H9 (cell line): ENCODE measurements at regions not wholly inside any gene's neighbourhood (a gene's known extent, or its start where the extent isn't known, plus 50 kb on each side); places are given as distances from the start of the nearest gene placed in this dataset.

Source experiments
- DNase-seq: peaks from one replicate; pipeline ENCODE4 v3.0.0-alpha.2; 2017
- H2AFZ ChIP-seq: one replicate; pipeline ENCODE4 v1.6.1; 2013; ENCODE audit warnings: mild to moderate bottlenecking, low read length, control low read depth, moderate library complexity
- H2AK5ac ChIP-seq: 2 replicates; pipeline ENCODE4 v1.6.1; 2013; ENCODE audit warnings: low read length, control low read depth, mixed read lengths; ENCODE audit not compliant: insufficient read length
- H2BK120ac ChIP-seq: one replicate; pipeline ENCODE4 v1.6.1; 2013; ENCODE audit warnings: low read depth, mild to moderate bottlenecking, low read length, control low read depth, inconsistent platforms; ENCODE audit not compliant: poor library complexity, severe bottlenecking
- H2BK12ac ChIP-seq: 2 replicates; pipeline ENCODE4 v1.6.1; 2013; ENCODE audit warnings: low read length, control low read depth, mixed read lengths, low read depth; ENCODE audit not compliant: insufficient read length
- H2BK15ac ChIP-seq: 2 replicates; pipeline ENCODE4 v1.6.1; 2013; ENCODE audit warnings: low read depth, low read length, control low read depth
- H2BK20ac ChIP-seq: one replicate; pipeline ENCODE4 v1.6.1; 2013; ENCODE audit warnings: low read depth, mild to moderate bottlenecking, low read length, control low read depth, inconsistent platforms; ENCODE audit not compliant: poor library complexity, severe bottlenecking
- H2BK5ac ChIP-seq: 2 replicates; pipeline ENCODE4 v1.6.1; 2013; ENCODE audit warnings: low read length, control low read depth, mixed read lengths; ENCODE audit not compliant: insufficient read length
- H3K14ac ChIP-seq: 2 replicates; pipeline ENCODE4 v1.6.1; 2013; ENCODE audit warnings: low read length, control low read depth; ENCODE audit not compliant: insufficient read depth
- H3K18ac ChIP-seq: 2 replicates; pipeline ENCODE4 v1.6.1; 2013; ENCODE audit warnings: low read depth, mild to moderate bottlenecking, mixed read lengths, low read length, control low read depth; ENCODE audit not compliant: insufficient read length
- H3K23ac ChIP-seq: 2 replicates; pipeline ENCODE4 v1.6.1; 2013; ENCODE audit warnings: low read length, control low read depth, mixed read lengths, low read depth; ENCODE audit not compliant: insufficient read length
- H3K23me2 ChIP-seq: 2 replicates; pipeline ENCODE4 v1.6.1; 2013; ENCODE audit warnings: low read depth, mild to moderate bottlenecking, mixed read lengths, low read length, control low read depth; ENCODE audit not compliant: insufficient read length, poor library complexity, severe bottlenecking
- H3K27ac ChIP-seq: 2 replicates; pipeline ENCODE4 v1.5.1; 2013; ENCODE audit warnings: low read length, control low read depth, mixed read lengths, low read depth; ENCODE audit not compliant: insufficient read length
- H3K27me3 ChIP-seq: 2 replicates; pipeline ENCODE4 v1.6.1; 2013; ENCODE audit warnings: low read length, control low read depth, inconsistent platforms; ENCODE audit not compliant: insufficient read depth
- H3K4ac ChIP-seq: 2 replicates; pipeline ENCODE4 v1.6.1; 2013; ENCODE audit warnings: low read depth, mild to moderate bottlenecking, control low read depth, inconsistent platforms, low read length, moderate library complexity
- H3K4me1 ChIP-seq: 2 replicates; pipeline ENCODE4 v1.6.1; 2013; ENCODE audit warnings: low read length, control low read depth, inconsistent platforms; ENCODE audit not compliant: insufficient read depth
- H3K4me2 ChIP-seq: 2 replicates; pipeline ENCODE4 v1.6.1; 2013; ENCODE audit warnings: low read length, control low read depth, mixed read lengths; ENCODE audit not compliant: insufficient read length, insufficient read depth
- H3K56ac ChIP-seq: 2 replicates; pipeline ENCODE4 v1.6.1; 2013; ENCODE audit warnings: low read depth, mild to moderate bottlenecking, mixed read lengths, low read length, control low read depth; ENCODE audit not compliant: insufficient read length
- H3K79me1 ChIP-seq: 2 replicates; pipeline ENCODE4 v1.6.1; 2013; ENCODE audit warnings: low read depth, mild to moderate bottlenecking, moderate library complexity, low read length, control low read depth, inconsistent platforms; ENCODE audit not compliant: insufficient read depth, poor library complexity, severe bottlenecking
- H3K79me2 ChIP-seq: 2 replicates; pipeline ENCODE4 v1.6.1; 2013; ENCODE audit warnings: low read length, control low read depth, inconsistent platforms; ENCODE audit not compliant: insufficient read depth
- H3K9ac ChIP-seq: 2 replicates; pipeline ENCODE4 v1.6.1; 2013; ENCODE audit warnings: low read length, control low read depth, mixed read lengths; ENCODE audit not compliant: insufficient read length; ENCODE audit errors: extremely low read depth
- H3K9me3 ChIP-seq: one replicate; pipeline ENCODE4 v1.6.1; 2013; ENCODE audit warnings: low read depth, low read length, inconsistent platforms; ENCODE audit not compliant: control insufficient read depth
- H3T11ph ChIP-seq: one replicate; pipeline ENCODE4 v1.6.1; 2013; ENCODE audit warnings: mild to moderate bottlenecking, low read length, control low read depth, inconsistent platforms
- H4K20me1 ChIP-seq: one replicate; pipeline ENCODE4 v1.6.1; 2013; ENCODE audit not compliant: control insufficient read depth, insufficient read length, insufficient read depth
- H4K5ac ChIP-seq: 2 replicates; pipeline ENCODE4 v1.6.1; 2013; ENCODE audit warnings: low read depth, mild to moderate bottlenecking, mixed read lengths, low read length, control low read depth; ENCODE audit not compliant: insufficient read length
- H4K8ac ChIP-seq: replicated peaks from 2 replicates; pipeline ENCODE4 v1.6.1; 2013; ENCODE audit warnings: low read length, control low read depth, mixed read lengths, low read depth; ENCODE audit not compliant: insufficient read length
- H4K91ac ChIP-seq: 2 replicates; pipeline ENCODE4 v1.6.1; 2013; ENCODE audit warnings: low read depth, mild to moderate bottlenecking, moderate library complexity, mixed read lengths, low read length, control low read depth; ENCODE audit not compliant: insufficient read length
- H3K27ac Mint-ChIP-seq, 3 experiments: 2 replicates in 2 of 3; 3 replicates in 1 of 3; pipeline ENCODE4 v1.8.0; 2020 to 2021; ENCODE audit warnings: mixed read lengths in 3 of 3, mild to moderate bottlenecking in 1 of 3, moderate library complexity in 1 of 3
- H3K27me3 Mint-ChIP-seq: 2 replicates; pipeline ENCODE4 v1.8.0; 2021; ENCODE audit warnings: low read depth, mild to moderate bottlenecking, moderate library complexity, mixed read lengths
- H3K36me3 Mint-ChIP-seq, 3 experiments: 2 replicates in 2 of 3; 3 replicates in 1 of 3; pipeline ENCODE4 v1.8.0; 2020 to 2021; ENCODE audit warnings: low read depth in 3 of 3, mixed read lengths in 3 of 3; ENCODE audit not compliant: insufficient read depth in 1 of 3
- H3K4me1 Mint-ChIP-seq, 2 experiments: 2 replicates each; pipeline ENCODE4 v1.8.0; 2020; ENCODE audit warnings: mixed read lengths in 2 of 2
- H3K4me3 Mint-ChIP-seq, 2 experiments: 2 replicates in 1 of 2; 3 replicates in 1 of 2; pipeline ENCODE4 v1.8.0; 2020 to 2021; ENCODE audit warnings: mild to moderate bottlenecking in 2 of 2, mixed read lengths in 2 of 2, moderate library complexity in 1 of 2
- H3K9me3 Mint-ChIP-seq, 2 experiments: 2 replicates in 1 of 2; 3 replicates in 1 of 2; pipeline ENCODE4 v1.8.0; 2020; ENCODE audit warnings: mild to moderate bottlenecking in 2 of 2, mixed read lengths in 2 of 2, moderate library complexity in 1 of 2
- CTCF ChIP-seq: fragments of 200-600 bp; sonication (generic); conservative IDR thresholded peaks from 3 replicates; pipeline ENCODE4 v1.8.0; 2021; ENCODE audit warnings: antibody characterized with exemption, mild to moderate bottlenecking
- WGBS: extraction: QIAGEN DNeasy Blood & Tissue Kit; methylation state at CpG from one replicate; pipeline ENCODE4 v1.1.7; 2013; ENCODE audit warnings: missing lambda C conversion rate, low lambda C conversion rate, mixed read lengths; ENCODE audit not compliant: insufficient read length; ENCODE audit errors: extremely low coverage; 5-methylcytosine and 5-hydroxymethylcytosine counted together

DNA sequence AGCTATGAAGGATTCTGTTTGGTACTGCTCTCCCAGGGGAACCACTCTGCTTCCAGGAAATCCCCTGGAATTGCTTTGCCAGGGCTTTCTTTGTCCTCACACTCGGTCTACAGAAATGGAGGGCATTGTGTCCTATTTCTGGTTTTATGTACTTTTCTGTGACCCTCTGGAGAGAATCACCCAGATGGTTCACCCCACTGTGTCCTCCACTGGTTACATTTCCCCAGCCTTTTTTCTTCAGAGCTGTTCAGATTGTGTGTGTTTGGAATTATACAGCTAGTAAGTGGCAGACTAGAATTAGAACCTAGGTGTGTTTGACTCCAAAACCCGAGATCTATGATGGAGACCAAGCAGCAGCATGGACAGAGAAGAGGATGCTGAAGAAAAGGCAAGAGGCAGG, 80.8 kb downstream of the CD164 start:
- H2BK15ac ChIP-seq = no peak overlapping the region
- H2AFZ ChIP-seq = no peak overlapping the region
- no peaks in the 10 kb centered on the region for H3K9me3 ChIP-seq
- peaks cover 2% of the 10 kb centered on the region for H3K27me3 Mint-ChIP-seq
- no peak overlapping the region for H2BK5ac ChIP-seq
- H2BK120ac ChIP-seq = no peak overlapping the region
- H2BK12ac ChIP-seq = no peak overlapping the region
- no peak for TF ChIP-seq CTCF
- no peak overlapping the region for H3T11ph ChIP-seq
- H2BK20ac ChIP-seq = no peak overlapping the region
- H4K8ac ChIP-seq = no peak overlapping the region
- no peak overlapping the region for H3K14ac ChIP-seq
- peaks cover 29 to 43% of the 10 kb centered on the region in 2 experiments for H3K4me1 Mint-ChIP-seq
- H3K4ac ChIP-seq = no peak overlapping the region
- WGBS = no CpG with 5 or more reads among the region's 2 CpGs
- no peak overlapping the region for H3K27ac ChIP-seq
- no peak overlapping the region for H3K56ac ChIP-seq
- H3K79me1 ChIP-seq = no peaks in the 10 kb centered on the region
- no peak overlapping the region; a peak in 1 of 7 replicates for H3K27ac Mint-ChIP-seq
- no peaks in the 10 kb centered on the region for H3K36me3 Mint-ChIP-seq
- H3K9ac ChIP-seq = no peak overlapping the region
- no peak overlapping the region for H3K23ac ChIP-seq
- H3K9me3 Mint-ChIP-seq = no peaks in the 10 kb centered on the region
- H4K91ac ChIP-seq = no peak overlapping the region
- DNase-seq = no peak
- H2AK5ac ChIP-seq = no peak overlapping the region
- H4K5ac ChIP-seq = no peak overlapping the region
- no peaks in the 10 kb centered on the region for H3K79me2 ChIP-seq
- H3K4me2 ChIP-seq = no peak overlapping the region
- H3K27me3 ChIP-seq = no peaks in the 10 kb centered on the region
- no peaks in the 10 kb centered on the region for H3K23me2 ChIP-seq
- H3K4me1 ChIP-seq = no peaks in the 10 kb centered on the region; the same call in 1 of the 2 replicates
- H3K18ac ChIP-seq = no peak overlapping the region
- no peak overlapping the region for H3K4me3 Mint-ChIP-seq
- peaks cover 2% of the 10 kb centered on the region for H4K20me1 ChIP-seq
